ENCODE measurements at regions not wholly inside any gene's neighbourhood (a gene's known extent, or its start where the extent isn't known, plus 50 kb on each side); places are given as distances from the start of the nearest gene placed in this dataset.

DNA sequence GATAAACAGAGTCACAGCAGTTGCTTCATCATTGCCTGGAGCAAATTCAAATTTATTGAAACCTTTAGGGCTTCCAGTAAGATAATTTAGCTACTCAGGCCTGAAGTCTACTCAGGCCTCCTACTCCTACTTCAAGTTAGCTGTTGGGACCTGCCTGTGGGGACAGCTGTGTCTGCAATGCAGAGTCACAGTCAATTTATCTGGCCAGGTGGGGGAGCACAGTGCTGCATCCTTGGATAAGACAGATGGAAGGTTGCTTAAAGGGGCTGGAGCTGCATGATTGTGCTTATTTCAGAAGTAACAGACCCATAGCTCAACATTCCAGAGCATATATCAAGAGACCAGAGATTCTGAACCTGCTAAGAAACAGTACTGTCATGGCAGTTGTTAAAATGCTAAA is 932.1 kb downstream of the QKI start:
- no peak overlapping the region for H3K4me3 ChIP-seq (ENCODE audit: low read length)
- no peak overlapping the region for H3K27ac ChIP-seq (ENCODE audit: low read length)
- H4K20me1 ChIP-seq (ENCODE audit: insufficient read depth, low read length) = no peaks in the 10 kb centered on the region
- H3K27me3 ChIP-seq (replicated peaks; ENCODE audit: insufficient read depth, low read length) = no peaks in the 10 kb centered on the region
- H3K36me3 ChIP-seq (replicated peaks; ENCODE audit: insufficient read depth, low read length) = no peaks in the 10 kb centered on the region
- H3K9me2 ChIP-seq (replicated peaks; ENCODE audit: insufficient read depth, low read length) = no peaks in the 10 kb centered on the region
- no peaks in the 10 kb centered on the region for H3K9me3 ChIP-seq (replicated peaks; ENCODE audit: insufficient read depth, low read length)
- no peak for DNase-seq
- no peak overlapping the region for H3K4me2 ChIP-seq (ENCODE audit: low read depth, low read length)
- TF ChIP-seq EZH2phosphoT487 (IDR thresholded peaks at IDR 0.05; ENCODE audit: low read length) (no peak), EZH2 (optimal IDR thresholded peaks at IDR 0.05; ENCODE audit: low read depth, low read length) (no peak)
- TF ChIP-seq, protein P1, sequence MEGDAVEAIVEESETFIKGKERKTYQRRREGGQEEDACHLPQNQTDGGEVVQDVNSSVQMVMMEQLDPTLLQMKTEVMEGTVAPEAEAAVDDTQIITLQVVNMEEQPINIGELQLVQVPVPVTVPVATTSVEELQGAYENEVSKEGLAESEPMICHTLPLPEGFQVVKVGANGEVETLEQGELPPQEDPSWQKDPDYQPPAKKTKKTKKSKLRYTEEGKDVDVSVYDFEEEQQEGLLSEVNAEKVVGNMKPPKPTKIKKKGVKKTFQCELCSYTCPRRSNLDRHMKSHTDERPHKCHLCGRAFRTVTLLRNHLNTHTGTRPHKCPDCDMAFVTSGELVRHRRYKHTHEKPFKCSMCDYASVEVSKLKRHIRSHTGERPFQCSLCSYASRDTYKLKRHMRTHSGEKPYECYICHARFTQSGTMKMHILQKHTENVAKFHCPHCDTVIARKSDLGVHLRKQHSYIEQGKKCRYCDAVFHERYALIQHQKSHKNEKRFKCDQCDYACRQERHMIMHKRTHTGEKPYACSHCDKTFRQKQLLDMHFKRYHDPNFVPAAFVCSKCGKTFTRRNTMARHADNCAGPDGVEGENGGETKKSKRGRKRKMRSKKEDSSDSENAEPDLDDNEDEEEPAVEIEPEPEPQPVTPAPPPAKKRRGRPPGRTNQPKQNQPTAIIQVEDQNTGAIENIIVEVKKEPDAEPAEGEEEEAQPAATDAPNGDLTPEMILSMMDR (IDR thresholded peaks at IDR 0.05; ENCODE audit: low read length) = no peak
- H3K4me1 ChIP-seq (ENCODE audit: low read length) = no peaks in the 10 kb centered on the region
- no peaks in the 10 kb centered on the region for H3F3A ChIP-seq (ENCODE audit: insufficient read depth, low read length)
- H3K79me2 ChIP-seq (ENCODE audit: low read length) = no peaks in the 10 kb centered on the region
- no peak overlapping the region for H2AFZ ChIP-seq (ENCODE audit: low read length)
- no peak overlapping the region for H3K9ac ChIP-seq (ENCODE audit: low read length)

DNA sequence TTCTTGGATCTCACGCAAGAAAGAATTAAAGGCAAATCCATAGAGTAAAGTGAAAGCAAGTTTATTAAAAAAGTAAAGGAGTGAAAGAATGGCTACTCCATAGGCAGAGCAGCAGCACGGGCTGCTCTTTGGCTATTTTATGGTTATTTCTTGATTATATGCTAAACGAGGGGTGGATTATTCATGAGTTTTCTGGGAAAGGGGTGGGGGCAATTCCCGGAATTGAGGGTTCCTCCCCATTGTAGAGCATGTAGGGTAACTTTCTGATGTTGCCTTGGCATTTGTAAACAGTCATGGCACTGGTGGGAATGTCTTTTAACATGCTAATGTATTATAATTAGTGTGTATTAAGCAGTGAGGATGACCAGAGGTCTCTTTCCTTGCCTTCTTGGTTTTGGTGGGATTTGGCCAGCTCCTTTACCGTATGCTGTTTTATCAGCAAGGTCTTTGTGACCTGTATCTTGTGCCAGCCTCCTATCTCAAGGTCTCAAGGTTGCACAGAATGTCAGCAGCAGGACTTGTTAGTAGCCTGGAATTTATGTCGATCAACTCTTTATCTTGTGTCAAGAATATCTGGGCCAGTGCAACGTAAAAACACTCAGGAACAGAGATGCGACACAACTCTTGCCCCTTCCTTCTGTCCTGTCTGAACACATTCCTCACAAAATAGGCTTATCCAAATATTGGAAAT is 931.4 kb downstream of the QKI start:
- Histone ChIP-seq H2AFZ (ENCODE audit: low read length) (no peak overlapping the region), H3K79me2 (ENCODE audit: low read length) (no peaks in the 10 kb centered on the region), H3K4me1 (ENCODE audit: low read length) (no peaks in the 10 kb centered on the region), H3F3A (ENCODE audit: insufficient read depth, low read length) (no peaks in the 10 kb centered on the region), H3K4me2 (ENCODE audit: low read depth, low read length) (no peak overlapping the region), H4K20me1 (ENCODE audit: insufficient read depth, low read length) (no peaks in the 10 kb centered on the region), H3K27ac (ENCODE audit: low read length) (no peak overlapping the region), H3K9ac (ENCODE audit: low read length) (no peak overlapping the region), H3K27me3 (replicated peaks; ENCODE audit: insufficient read depth, low read length) (no peaks in the 10 kb centered on the region), H3K9me2 (replicated peaks; ENCODE audit: insufficient read depth, low read length) (no peaks in the 10 kb centered on the region), H3K36me3 (replicated peaks; ENCODE audit: insufficient read depth, low read length) (no peaks in the 10 kb centered on the region), H3K4me3 (ENCODE audit: low read length) (no peak overlapping the region), H3K9me3 (replicated peaks; ENCODE audit: insufficient read depth, low read length) (no peaks in the 10 kb centered on the region)
- TF ChIP-seq EZH2phosphoT487 (IDR thresholded peaks at IDR 0.05; ENCODE audit: low read length) (no peak), EZH2 (optimal IDR thresholded peaks at IDR 0.05; ENCODE audit: low read depth, low read length) (no peak)
- TF ChIP-seq, protein P1 (IDR thresholded peaks at IDR 0.05; ENCODE audit: low read length) = no peak
- DNase-seq = no peak

DNA sequence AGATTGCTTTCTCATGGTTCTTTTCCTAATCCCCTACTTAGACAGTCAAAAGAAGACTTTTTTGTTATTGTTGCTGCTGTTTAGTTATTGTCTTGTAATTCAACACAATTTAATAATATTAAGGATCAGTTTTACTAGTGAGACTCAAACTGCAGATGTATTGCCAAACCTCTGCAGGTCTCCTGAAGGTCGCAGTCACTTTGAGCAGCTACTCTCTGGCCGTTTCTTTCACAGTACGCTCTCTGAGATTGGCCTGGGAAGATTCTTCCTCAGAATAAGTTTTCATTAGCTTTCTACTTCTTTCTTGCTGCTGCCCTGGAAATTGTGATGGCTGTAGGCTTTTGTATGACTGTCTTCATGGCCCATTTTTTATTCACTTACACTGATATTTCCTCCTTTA is 930.8 kb downstream of the QKI start:
- no peak overlapping the region for H3K4me3 ChIP-seq (ENCODE audit: low read length)

More for the DNA sequence above, 930.8 kb downstream of the QKI start:
- Histone ChIP-seq H3K79me2 (ENCODE audit: low read length) (no peaks in the 10 kb centered on the region), H3K9me3 (replicated peaks; ENCODE audit: insufficient read depth, low read length) (no peaks in the 10 kb centered on the region), H3K36me3 (replicated peaks; ENCODE audit: insufficient read depth, low read length) (no peaks in the 10 kb centered on the region), H3K9me2 (replicated peaks; ENCODE audit: insufficient read depth, low read length) (no peaks in the 10 kb centered on the region), H4K20me1 (ENCODE audit: insufficient read depth, low read length) (no peaks in the 10 kb centered on the region), H3K4me2 (ENCODE audit: low read depth, low read length) (no peak overlapping the region), H2AFZ (ENCODE audit: low read length) (no peak overlapping the region), H3F3A (ENCODE audit: insufficient read depth, low read length) (no peaks in the 10 kb centered on the region), H3K27me3 (replicated peaks; ENCODE audit: insufficient read depth, low read length) (no peaks in the 10 kb centered on the region), H3K4me1 (ENCODE audit: low read length) (no peaks in the 10 kb centered on the region), H3K9ac (ENCODE audit: low read length) (no peak overlapping the region), H3K27ac (ENCODE audit: low read length) (no peak overlapping the region)
- no peak for DNase-seq
- no peak for TF ChIP-seq EZH2 (optimal IDR thresholded peaks at IDR 0.05; ENCODE audit: low read depth, low read length)
- TF ChIP-seq, protein P1 (IDR thresholded peaks at IDR 0.05; ENCODE audit: low read length) = no peak
- TF ChIP-seq EZH2phosphoT487 (IDR thresholded peaks at IDR 0.05; ENCODE audit: low read length) = no peak

Measured in MM.1S (cell line).